ENCODE measurements at regions not wholly inside any gene's neighbourhood (a gene's known extent, or its start where the extent isn't known, plus 50 kb on each side); places are given as distances from the start of the nearest gene placed in this dataset.

- FAIRE-seq: no peak
- Histone ChIP-seq H3K9me1 (replicated peaks; ENCODE audit: control insufficient read depth, extremely low read depth, insufficient read depth, low read length) (no peaks in the 10 kb centered on the region), H4K20me1 (replicated peaks; ENCODE audit: control insufficient read depth, extremely low read depth, insufficient read depth, low read length) (no peaks in the 10 kb centered on the region), H3K27me3 (ENCODE audit: control insufficient read depth in 2 of 2, insufficient read depth in 2 of 2, low read length in 2 of 2) (peaks cover 0 to 8% of the 10 kb centered on the region in 2 experiments), H3K36me3 (ENCODE audit: control insufficient read depth in 2 of 2, extremely low read depth in 1 of 2, insufficient read depth in 2 of 2, low read length in 2 of 2) (no peaks in the 10 kb centered on the region), H3K4me1 (ENCODE audit: control insufficient read depth, extremely low read depth, insufficient read depth, low read length) (no peaks in the 10 kb centered on the region), H3K79me2 (ENCODE audit: control insufficient read depth, insufficient read depth, low read length) (no peaks in the 10 kb centered on the region), H3K4me3 (replicated peaks in 1 of 3; ENCODE audit: insufficient read depth in 1 of 3, low read depth in 1 of 3, low read length in 3 of 3) (no peak overlapping the region), H3K27ac (ENCODE audit: insufficient read depth, low read depth, low read length) (no peak overlapping the region), H2AFZ (ENCODE audit: low read depth, low read length) (no peak overlapping the region), H3K4me2 (ENCODE audit: insufficient read depth, low read length) (no peak overlapping the region), H3K9me3 (replicated peaks; ENCODE audit: control insufficient read depth, insufficient read depth, low read length) (no peaks in the 10 kb centered on the region), H3K9ac (replicated peaks; ENCODE audit: extremely low read depth, insufficient read depth, low read length) (no peak overlapping the region)
- dilution Hi-C loops (cut with MboI; ENCODE audit: extremely low pct_ligation_motif_present, low sequenced_read_pairs) (no loop called here), intact Hi-C loops (cut with micrococcal nuclease) (no loop called here)
- CTCF ChIA-PET: interaction anchor here (0.8 kb wide), 1 partner anchor 167 kb away, joined by 3 read pairs; no protein-coding TSS in a partner anchor
- BruUV-seq (replicated peaks): no TSS peak
- POLR2A ChIA-PET: no interaction called here
- DNase-seq (ENCODE audit: low read depth, low spot score): no peak
- TF ChIP-seq FOS (IDR thresholded peaks at IDR 0.05; ENCODE audit: borderline replicate concordance, insufficient read depth, low read length): no peak
- no peak for TF ChIP-seq MYC (IDR thresholded peaks at IDR 0.05; ENCODE audit: low read depth, low read length)
- TF ChIP-seq, protein P1, sequence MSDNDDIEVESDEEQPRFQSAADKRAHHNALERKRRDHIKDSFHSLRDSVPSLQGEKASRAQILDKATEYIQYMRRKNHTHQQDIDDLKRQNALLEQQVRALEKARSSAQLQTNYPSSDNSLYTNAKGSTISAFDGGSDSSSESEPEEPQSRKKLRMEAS (IDR thresholded peaks at IDR 0.05; ENCODE audit: insufficient read depth, insufficient read length): no peak
- no peak for TF ChIP-seq CTCF (IDR thresholded peaks at IDR 0.05; ENCODE audit: extremely low read depth in 1 of 2, insufficient read depth in 1 of 2, low read depth in 1 of 2, low read length in 2 of 2)
- TF ChIP-seq JUN (IDR thresholded peaks at IDR 0.05; ENCODE audit: borderline replicate concordance, insufficient read depth, insufficient read length, low read depth): no peak
- TF ChIP-seq EZH2 (IDR thresholded peaks at IDR 0.05; ENCODE audit: borderline replicate concordance, low read depth, low read length, severe bottlenecking): no peak
- no peak for TF ChIP-seq POLR2AphosphoS5 (IDR thresholded peaks at IDR 0.05; ENCODE audit: insufficient read depth, low read depth, low read length)
- TF ChIP-seq POLR2A (IDR thresholded peaks at IDR 0.05; ENCODE audit: low read depth, low read length): no peak
- no peak for TF ChIP-seq GATA2 (IDR thresholded peaks at IDR 0.05; ENCODE audit: insufficient read depth, insufficient read length, low read depth, low read length)
These were observed 69.5 kb upstream of the GLS start for GRCh38 chr2:190810981-190811587.
